ENCODE measurements at regions not wholly inside any gene's neighbourhood (a gene's known extent, or its start where the extent isn't known, plus 50 kb on each side); places are given as distances from the start of the nearest gene placed in this dataset.
"Not testable (repeated sequence)": the region's sequence is repeated elsewhere in the genome, so short reads cannot be mapped to it uniquely, and the experiment has no call there.

DNA sequence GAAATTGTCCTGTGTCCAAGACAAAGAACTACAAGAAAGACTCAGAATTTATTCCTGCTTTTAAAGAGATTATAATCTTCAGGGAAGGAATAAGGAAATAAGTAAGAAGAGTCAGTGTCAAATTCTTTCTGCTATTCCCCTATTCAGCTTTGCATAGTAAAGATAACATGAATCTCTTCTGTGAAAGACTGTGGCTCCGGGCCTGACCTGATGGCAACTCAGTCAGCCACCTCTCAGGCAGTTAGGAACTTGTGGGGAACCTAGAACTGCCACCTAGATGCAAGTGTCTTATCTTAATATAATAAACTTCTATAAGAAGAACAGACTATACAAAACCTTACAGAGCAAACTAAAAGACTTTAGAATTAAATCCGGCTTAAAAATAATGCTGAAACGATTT is 382.0 kb downstream of the RAD51AP2 start:
- WGBS (ENCODE audit: extremely low coverage, insufficient coverage, low lambda C conversion rate) = no CpG with 5 or more reads among the region's 3 CpGs
- Histone ChIP-seq H3K4me1 (ENCODE audit: control insufficient read depth, low read depth, low read length) (no peaks in the 10 kb centered on the region), H3K23ac (ENCODE audit: low read length) (no peak overlapping the region), H2AK5ac (ENCODE audit: low read length) (no peak overlapping the region), H4K5ac (ENCODE audit: low read length) (no peak overlapping the region), H3K18ac (ENCODE audit: low read length) (no peak overlapping the region), H3K9ac (ENCODE audit: low read length) (no peak overlapping the region), H3K56ac (ENCODE audit: low read length) (no peak overlapping the region), H3K27me3 (ENCODE audit: insufficient read depth, low read length, poor library complexity) (no peaks in the 10 kb centered on the region), H3K4me2 (ENCODE audit: low read length) (no peak overlapping the region), H3K36me3 (ENCODE audit: control insufficient read depth, insufficient read depth, low read length) (no peaks in the 10 kb centered on the region), H3K4ac (ENCODE audit: low read depth, low read length) (no peak overlapping the region), H2BK120ac (ENCODE audit: low read depth, low read length) (no peak overlapping the region), H3K79me2 (ENCODE audit: control insufficient read depth, insufficient read depth, low read length) (no peaks in the 10 kb centered on the region), H4K8ac (ENCODE audit: low read depth, low read length) (no peak overlapping the region), H3K79me1 (ENCODE audit: low read length) (no peaks in the 10 kb centered on the region), H3K4me3 (ENCODE audit: low read length) (no peak overlapping the region), H2BK15ac (replicated peaks; ENCODE audit: low read depth) (no peak overlapping the region), H2BK5ac (ENCODE audit: low read length) (no peak overlapping the region), H3K27ac (ENCODE audit: low read depth, low read length) (no peak overlapping the region)
- no peak for DNase-seq

DNA sequence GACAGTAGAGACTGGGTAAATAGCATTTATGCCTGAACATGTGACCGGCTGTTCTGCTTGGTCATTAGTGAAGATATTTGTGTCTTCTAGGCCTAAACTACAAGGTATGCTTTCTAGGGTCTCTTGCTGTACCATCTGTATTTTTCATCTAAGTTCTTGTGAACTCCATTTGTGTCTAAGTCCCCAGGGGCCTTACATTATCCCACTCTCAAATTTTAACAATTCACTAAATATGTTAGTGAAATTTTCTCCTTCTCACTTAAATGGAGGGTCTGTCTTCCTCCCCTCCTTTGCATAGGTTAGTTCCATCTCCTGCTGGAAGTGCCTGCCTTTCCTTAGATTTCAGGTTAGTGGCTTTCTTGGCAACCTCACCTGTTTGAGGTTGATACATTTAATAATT is 382.6 kb downstream of the RAD51AP2 start:
- Histone ChIP-seq H3K4me1 (ENCODE audit: control insufficient read depth, low read depth, low read length) (no peaks in the 10 kb centered on the region), H2BK5ac (ENCODE audit: low read length) (no peak overlapping the region), H3K23ac (ENCODE audit: low read length) (no peak overlapping the region), H3K79me1 (ENCODE audit: low read length) (no peaks in the 10 kb centered on the region), H3K36me3 (ENCODE audit: control insufficient read depth, insufficient read depth, low read length) (no peaks in the 10 kb centered on the region), H3K27me3 (ENCODE audit: insufficient read depth, low read length, poor library complexity) (no peaks in the 10 kb centered on the region), H4K5ac (ENCODE audit: low read length) (no peak overlapping the region), H4K8ac (ENCODE audit: low read depth, low read length) (no peak overlapping the region), H2BK15ac (replicated peaks; ENCODE audit: low read depth) (no peak overlapping the region), H3K27ac (ENCODE audit: low read depth, low read length) (no peak overlapping the region), H3K4me3 (ENCODE audit: low read length) (no peak overlapping the region), H3K4ac (ENCODE audit: low read depth, low read length) (no peak overlapping the region), H3K56ac (ENCODE audit: low read length) (no peak overlapping the region), H3K4me2 (ENCODE audit: low read length) (no peak overlapping the region), H2AK5ac (ENCODE audit: low read length) (no peak overlapping the region), H2BK120ac (ENCODE audit: low read depth, low read length) (no peak overlapping the region), H3K79me2 (ENCODE audit: control insufficient read depth, insufficient read depth, low read length) (no peaks in the 10 kb centered on the region), H3K18ac (ENCODE audit: low read length) (no peak overlapping the region), H3K9ac (ENCODE audit: low read length) (no peak overlapping the region)
- WGBS (ENCODE audit: extremely low coverage, insufficient coverage, low lambda C conversion rate) = no CpG with 5 or more reads among the region's 1 CpG
- DNase-seq = no peak

- no peak overlapping the region for H3K4me3 ChIP-seq (ENCODE audit: low read length)
- H2AK5ac ChIP-seq (ENCODE audit: low read length) = no peak overlapping the region
- H3K4ac ChIP-seq (ENCODE audit: low read depth, low read length) = no peak overlapping the region
- H3K9ac ChIP-seq (ENCODE audit: low read length) = no peak overlapping the region
- H3K56ac ChIP-seq (ENCODE audit: low read length) = no peak overlapping the region
- H3K36me3 ChIP-seq (ENCODE audit: control insufficient read depth, insufficient read depth, low read length) = no peaks in the 10 kb centered on the region
- no peaks in the 10 kb centered on the region for H3K79me1 ChIP-seq (ENCODE audit: low read length)
- H3K4me2 ChIP-seq (ENCODE audit: low read length) = no peak overlapping the region
- no peak for DNase-seq
- no CpG with 5 or more reads among the region's 6 CpGs for WGBS (ENCODE audit: extremely low coverage, insufficient coverage, low lambda C conversion rate)
- no peak overlapping the region for H3K18ac ChIP-seq (ENCODE audit: low read length)
- H4K8ac ChIP-seq (ENCODE audit: low read depth, low read length) = no peak overlapping the region
- H2BK15ac ChIP-seq (replicated peaks; ENCODE audit: low read depth) = no peak overlapping the region
- no peaks in the 10 kb centered on the region for H3K27me3 ChIP-seq (ENCODE audit: insufficient read depth, low read length, poor library complexity)
- no peaks in the 10 kb centered on the region for H3K4me1 ChIP-seq (ENCODE audit: control insufficient read depth, low read depth, low read length)
- no peak overlapping the region for H3K23ac ChIP-seq (ENCODE audit: low read length)
- no peaks in the 10 kb centered on the region for H3K79me2 ChIP-seq (ENCODE audit: control insufficient read depth, insufficient read depth, low read length)
- H3K27ac ChIP-seq (ENCODE audit: low read depth, low read length) = no peak overlapping the region
- no peak overlapping the region for H2BK5ac ChIP-seq (ENCODE audit: low read length)
- no peak overlapping the region for H2BK120ac ChIP-seq (ENCODE audit: low read depth, low read length)
- H4K5ac ChIP-seq (ENCODE audit: low read length) = no peak overlapping the region
These were observed 385.1 kb downstream of the RAD51AP2 start for GRCh38 chr2:17133052-17133671.

GRCh38 chr2:17130627-17131026 is 387.6 kb downstream of the RAD51AP2 start:
- not testable (repeated sequence) for H2BK120ac ChIP-seq (ENCODE audit: low read depth, low read length); H4K8ac ChIP-seq (ENCODE audit: low read depth, low read length); H3K9ac ChIP-seq (ENCODE audit: low read length); H3K4me1 ChIP-seq (ENCODE audit: control insufficient read depth, low read depth, low read length); H4K5ac ChIP-seq (ENCODE audit: low read length); H3K56ac ChIP-seq (ENCODE audit: low read length); H3K79me2 ChIP-seq (ENCODE audit: control insufficient read depth, insufficient read depth, low read length); H3K23ac ChIP-seq (ENCODE audit: low read length); H3K27ac ChIP-seq (ENCODE audit: low read depth, low read length); H3K36me3 ChIP-seq (ENCODE audit: control insufficient read depth, insufficient read depth, low read length); H3K4ac ChIP-seq (ENCODE audit: low read depth, low read length); H2AK5ac ChIP-seq (ENCODE audit: low read length); DNase-seq; H3K18ac ChIP-seq (ENCODE audit: low read length); H3K4me3 ChIP-seq (ENCODE audit: low read length); H3K27me3 ChIP-seq (ENCODE audit: insufficient read depth, low read length, poor library complexity); H2BK15ac ChIP-seq (replicated peaks; ENCODE audit: low read depth); H2BK5ac ChIP-seq (ENCODE audit: low read length); H3K79me1 ChIP-seq (ENCODE audit: low read length); H3K4me2 ChIP-seq (ENCODE audit: low read length)
- WGBS (ENCODE audit: extremely low coverage, insufficient coverage, low lambda C conversion rate) = no CpG with 5 or more reads among the region's 3 CpGs

- no peak overlapping the region for H3K18ac ChIP-seq (ENCODE audit: low read length)
- no peak overlapping the region for H2BK5ac ChIP-seq (ENCODE audit: low read length)
- no peak overlapping the region for H3K4me3 ChIP-seq (ENCODE audit: low read length)
- H3K56ac ChIP-seq (ENCODE audit: low read length) = no peak overlapping the region
- H3K27ac ChIP-seq (ENCODE audit: low read depth, low read length) = no peak overlapping the region
- DNase-seq = no peak
- H3K4me1 ChIP-seq (ENCODE audit: control insufficient read depth, low read depth, low read length) = no peaks in the 10 kb centered on the region
- no CpG with 5 or more reads among the region's 4 CpGs for WGBS (ENCODE audit: extremely low coverage, insufficient coverage, low lambda C conversion rate)
- H2AK5ac ChIP-seq (ENCODE audit: low read length) = no peak overlapping the region
- H3K36me3 ChIP-seq (ENCODE audit: control insufficient read depth, insufficient read depth, low read length) = no peaks in the 10 kb centered on the region
- H3K79me2 ChIP-seq (ENCODE audit: control insufficient read depth, insufficient read depth, low read length) = no peaks in the 10 kb centered on the region
- no peak overlapping the region for H4K8ac ChIP-seq (ENCODE audit: low read depth, low read length)
- no peak overlapping the region for H2BK120ac ChIP-seq (ENCODE audit: low read depth, low read length)
- no peak overlapping the region for H3K23ac ChIP-seq (ENCODE audit: low read length)
- H3K4ac ChIP-seq (ENCODE audit: low read depth, low read length) = no peak overlapping the region
- H4K5ac ChIP-seq (ENCODE audit: low read length) = no peak overlapping the region
- no peaks in the 10 kb centered on the region for H3K27me3 ChIP-seq (ENCODE audit: insufficient read depth, low read length, poor library complexity)
- H3K4me2 ChIP-seq (ENCODE audit: low read length) = no peak overlapping the region
- H2BK15ac ChIP-seq (replicated peaks; ENCODE audit: low read depth) = no peak overlapping the region
- no peak overlapping the region for H3K9ac ChIP-seq (ENCODE audit: low read length)
- H3K79me1 ChIP-seq (ENCODE audit: low read length) = no peaks in the 10 kb centered on the region
These were observed 392.1 kb downstream of the RAD51AP2 start for GRCh38 chr2:17125989-17126620.

All from mesendoderm (in vitro differentiated cells).